SK-N-SH treated with all-trans-retinoic acid at 6 μM for 48 hours (cell line): ENCODE measurements at regions not wholly inside any gene's neighbourhood (a gene's known extent, or its start where the extent isn't known, plus 50 kb on each side); places are given as distances from the start of the nearest gene placed in this dataset.
A peak's percentile ranks its signal among the peaks of the same experiment; 100 is the strongest.

Experiments
- ATAC-seq: fragments of 200-7000 bp; cut with Tn5 transposase; 3 replicates; pipeline ENCODE4 v1.9.1; 2020; ENCODE audit warnings: mild to moderate bottlenecking, moderate library complexity
- ARNTL ChIP-seq: fragments of 450-650 bp; formaldehyde crosslinking; IDR thresholded peaks from 2 replicates; pipeline ENCODE4 v1.5.0; 2020; ENCODE audit warnings: low read depth, mild to moderate bottlenecking, moderate library complexity, borderline replicate concordance
- CSDC2 ChIP-seq: fragments of 250-450 bp; sonication (Bioruptor Pico); IDR thresholded peaks from 2 replicates; pipeline ENCODE4 v1.5.0; 2020; ENCODE audit warnings: mild to moderate bottlenecking, moderate library complexity
- ESRRG ChIP-seq: fragments of 250-450 bp; sonication (Bioruptor Pico); IDR thresholded peaks from 2 replicates; pipeline ENCODE4 v1.6.1; 2021; ENCODE audit warnings: mild to moderate bottlenecking
- GLIS3 ChIP-seq: fragments of 250-450 bp; sonication (Bioruptor Pico); IDR thresholded peaks from 2 replicates; pipeline ENCODE4 v1.5.0; 2020; ENCODE audit warnings: mild to moderate bottlenecking, moderate library complexity
- ISL1 ChIP-seq: fragments of 250-450 bp; sonication (Bioruptor Pico); IDR thresholded peaks from 2 replicates; pipeline ENCODE4 v2.1.2; 2022; ENCODE audit warnings: mild to moderate bottlenecking, moderate library complexity
- OSR1 ChIP-seq: fragments of 250-450 bp; sonication (Bioruptor Pico); IDR thresholded peaks from 2 replicates; pipeline ENCODE4 v1.8.0; 2022; ENCODE audit warnings: moderate library complexity, mild to moderate bottlenecking, inconsistent platforms
- PPARA ChIP-seq: fragments of 250-450 bp; sonication (Bioruptor Pico); IDR thresholded peaks from 2 replicates; pipeline ENCODE4 v1.5.0; 2020; ENCODE audit warnings: mild to moderate bottlenecking, borderline replicate concordance
- RARB ChIP-seq: fragments of 250-450 bp; sonication (Bioruptor Pico); IDR thresholded peaks from 2 replicates; pipeline ENCODE4 v1.8.0; 2021; ENCODE audit warnings: mild to moderate bottlenecking, moderate library complexity
- SNAI2 ChIP-seq: fragments of 250-450 bp; sonication (Bioruptor Pico); IDR thresholded peaks from 2 replicates; pipeline ENCODE4 v1.5.0; 2020; ENCODE audit warnings: mild to moderate bottlenecking, moderate library complexity
- TCF4 ChIP-seq: fragments of 250-450 bp; sonication (Bioruptor Pico); IDR thresholded peaks from 2 replicates; pipeline ENCODE4 v1.8.0; 2021; ENCODE audit warnings: mild to moderate bottlenecking, moderate library complexity, borderline replicate concordance
- TOX ChIP-seq: fragments of 250-450 bp; sonication (Bioruptor Pico); IDR thresholded peaks from 2 replicates; pipeline ENCODE4 v1.8.0; 2021; ENCODE audit warnings: mild to moderate bottlenecking, moderate library complexity, borderline replicate concordance
- ZC3H10 ChIP-seq: fragments of 250-450 bp; sonication (Bioruptor Pico); IDR thresholded peaks from 2 replicates; pipeline ENCODE4 v1.5.1; 2021; ENCODE audit warnings: mild to moderate bottlenecking, moderate library complexity
- ZFP30 ChIP-seq: fragments of 450-650 bp; formaldehyde crosslinking; IDR thresholded peaks from 2 replicates; pipeline ENCODE4 v1.5.0; 2022; ENCODE audit warnings: mild to moderate bottlenecking, moderate library complexity
- ZNF565 ChIP-seq: fragments of 450-650 bp; formaldehyde crosslinking; conservative IDR thresholded peaks from 2 replicates; pipeline ENCODE4 v1.5.0; 2020; ENCODE audit warnings: low read depth, mild to moderate bottlenecking, moderate library complexity
- ZNF70 ChIP-seq: fragments of 450-650 bp; formaldehyde crosslinking; IDR thresholded peaks from 2 replicates; pipeline ENCODE4 v1.5.0; 2020; ENCODE audit warnings: mild to moderate bottlenecking, moderate library complexity
- ZNF8 ChIP-seq: fragments of 450-650 bp; formaldehyde crosslinking; IDR thresholded peaks from 2 replicates; pipeline ENCODE4 v1.5.0; 2020; ENCODE audit warnings: mild to moderate bottlenecking, moderate library complexity
- TF ChIP-seq, protein P1 (sequence below): fragments of 250-450 bp; sonication (Bioruptor Pico); IDR thresholded peaks from 2 replicates; pipeline ENCODE4 v1.8.0; 2021; ENCODE audit warnings: low read depth, mild to moderate bottlenecking, moderate library complexity, borderline replicate concordance
- TF ChIP-seq, protein P2 (sequence below): fragments of 250-450 bp; sonication (Bioruptor Pico); IDR thresholded peaks from 2 replicates; pipeline ENCODE4 v1.5.1; 2020; ENCODE audit warnings: low read depth, mild to moderate bottlenecking, moderate library complexity
- TF ChIP-seq, protein P3 (sequence below): fragments of 250-450 bp; sonication (Bioruptor Pico); IDR thresholded peaks from 2 replicates; pipeline ENCODE4 v1.8.0; 2020; ENCODE audit warnings: mild to moderate bottlenecking, moderate library complexity, borderline replicate concordance
- TF ChIP-seq, protein P4 (sequence below): fragments of 250-450 bp; sonication (Bioruptor Pico); IDR thresholded peaks from 2 replicates; pipeline ENCODE4 v1.5.0; 2020; ENCODE audit warnings: mild to moderate bottlenecking, moderate library complexity
- TF ChIP-seq, protein P5 (sequence below): fragments of 250-450 bp; sonication (Bioruptor Pico); IDR thresholded peaks from 2 replicates; pipeline ENCODE4 v1.5.1; 2021; ENCODE audit warnings: mild to moderate bottlenecking, moderate library complexity

DNA sequence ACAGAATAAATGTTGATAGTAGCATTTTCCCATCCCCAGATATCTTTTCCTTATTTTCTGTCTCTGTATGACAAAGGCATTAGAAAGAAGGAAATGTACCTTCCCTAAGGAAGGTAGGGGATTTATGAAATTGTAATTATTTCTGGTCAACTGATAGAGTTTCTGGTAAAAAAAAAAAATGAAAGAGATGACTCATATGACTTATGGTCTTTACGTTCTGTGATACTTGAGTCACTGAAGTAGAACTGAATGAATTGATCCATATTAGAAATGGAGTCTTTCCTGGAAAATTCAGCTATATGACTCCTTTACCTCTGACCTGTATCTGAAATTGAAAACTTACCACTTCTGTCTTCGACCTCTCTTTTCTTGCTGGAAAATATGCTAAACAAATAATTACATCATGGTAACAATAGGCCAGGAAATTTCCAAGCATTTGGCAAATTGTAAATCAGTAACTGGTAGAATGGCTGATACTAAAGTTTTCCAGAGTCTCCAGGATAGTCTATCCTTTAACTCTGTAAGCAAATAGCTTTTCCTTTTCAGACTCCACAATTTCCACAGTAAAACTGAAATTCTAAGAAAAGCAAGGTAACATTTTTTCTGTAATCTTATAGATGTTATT lies 364.3 kb upstream of the PTBP2 start:
- no peak for ATAC-seq
- TF ChIP-seq, protein P1, sequence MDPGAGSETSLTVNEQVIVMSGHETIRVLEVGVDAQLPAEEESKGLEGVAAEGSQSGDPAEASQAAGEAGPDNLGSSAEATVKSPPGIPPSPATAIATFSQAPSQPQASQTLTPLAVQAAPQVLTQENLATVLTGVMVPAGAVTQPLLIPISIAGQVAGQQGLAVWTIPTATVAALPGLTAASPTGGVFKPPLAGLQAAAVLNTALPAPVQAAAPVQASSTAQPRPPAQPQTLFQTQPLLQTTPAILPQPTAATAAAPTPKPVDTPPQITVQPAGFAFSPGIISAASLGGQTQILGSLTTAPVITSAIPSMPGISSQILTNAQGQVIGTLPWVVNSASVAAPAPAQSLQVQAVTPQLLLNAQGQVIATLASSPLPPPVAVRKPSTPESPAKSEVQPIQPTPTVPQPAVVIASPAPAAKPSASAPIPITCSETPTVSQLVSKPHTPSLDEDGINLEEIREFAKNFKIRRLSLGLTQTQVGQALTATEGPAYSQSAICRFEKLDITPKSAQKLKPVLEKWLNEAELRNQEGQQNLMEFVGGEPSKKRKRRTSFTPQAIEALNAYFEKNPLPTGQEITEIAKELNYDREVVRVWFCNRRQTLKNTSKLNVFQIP: no peak
- TF ChIP-seq ZFP30 (CRISPR knock-in tag) (no peak), ZNF70 (no peak), ESRRG (CRISPR knock-in tag) (no peak)
- TF ChIP-seq, protein P2, sequence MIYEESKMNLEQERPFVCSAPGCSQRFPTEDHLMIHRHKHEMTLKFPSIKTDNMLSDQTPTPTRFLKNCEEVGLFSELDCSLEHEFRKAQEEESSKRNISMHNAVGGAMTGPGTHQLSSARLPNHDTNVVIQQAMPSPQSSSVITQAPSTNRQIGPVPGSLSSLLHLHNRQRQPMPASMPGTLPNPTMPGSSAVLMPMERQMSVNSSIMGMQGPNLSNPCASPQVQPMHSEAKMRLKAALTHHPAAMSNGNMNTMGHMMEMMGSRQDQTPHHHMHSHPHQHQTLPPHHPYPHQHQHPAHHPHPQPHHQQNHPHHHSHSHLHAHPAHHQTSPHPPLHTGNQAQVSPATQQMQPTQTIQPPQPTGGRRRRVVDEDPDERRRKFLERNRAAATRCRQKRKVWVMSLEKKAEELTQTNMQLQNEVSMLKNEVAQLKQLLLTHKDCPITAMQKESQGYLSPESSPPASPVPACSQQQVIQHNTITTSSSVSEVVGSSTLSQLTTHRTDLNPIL (CRISPR knock-in tag): no peak

DNA sequence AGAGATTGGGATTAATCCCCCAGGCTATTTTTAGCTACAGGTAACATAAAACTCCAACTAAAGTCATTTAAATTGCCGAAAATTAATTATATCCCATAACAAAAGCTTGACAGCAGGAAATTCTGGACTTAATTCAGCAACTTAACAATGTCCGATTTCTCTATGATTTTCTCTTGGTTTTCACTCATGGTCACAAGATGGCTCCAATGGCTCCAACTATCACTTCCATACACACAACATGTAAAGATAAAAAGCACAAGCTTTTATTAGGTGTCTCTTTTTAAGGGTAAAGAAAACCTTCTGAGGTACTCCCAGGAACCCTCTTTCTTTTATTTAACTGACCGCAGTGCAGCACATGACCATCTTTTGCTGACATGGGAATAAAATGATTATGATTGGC lies 363.5 kb upstream of the PTBP2 start:
- TF ChIP-seq SNAI2 (CRISPR knock-in tag) (no peak), ZNF70 (no peak), RARB (CRISPR knock-in tag) (no peak)
- TF ChIP-seq, protein P3, sequence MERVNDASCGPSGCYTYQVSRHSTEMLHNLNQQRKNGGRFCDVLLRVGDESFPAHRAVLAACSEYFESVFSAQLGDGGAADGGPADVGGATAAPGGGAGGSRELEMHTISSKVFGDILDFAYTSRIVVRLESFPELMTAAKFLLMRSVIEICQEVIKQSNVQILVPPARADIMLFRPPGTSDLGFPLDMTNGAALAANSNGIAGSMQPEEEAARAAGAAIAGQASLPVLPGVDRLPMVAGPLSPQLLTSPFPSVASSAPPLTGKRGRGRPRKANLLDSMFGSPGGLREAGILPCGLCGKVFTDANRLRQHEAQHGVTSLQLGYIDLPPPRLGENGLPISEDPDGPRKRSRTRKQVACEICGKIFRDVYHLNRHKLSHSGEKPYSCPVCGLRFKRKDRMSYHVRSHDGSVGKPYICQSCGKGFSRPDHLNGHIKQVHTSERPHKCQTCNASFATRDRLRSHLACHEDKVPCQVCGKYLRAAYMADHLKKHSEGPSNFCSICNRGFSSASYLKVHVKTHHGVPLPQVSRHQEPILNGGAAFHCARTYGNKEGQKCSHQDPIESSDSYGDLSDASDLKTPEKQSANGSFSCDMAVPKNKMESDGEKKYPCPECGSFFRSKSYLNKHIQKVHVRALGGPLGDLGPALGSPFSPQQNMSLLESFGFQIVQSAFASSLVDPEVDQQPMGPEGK (CRISPR knock-in tag): no peak
- ATAC-seq: no peak

DNA sequence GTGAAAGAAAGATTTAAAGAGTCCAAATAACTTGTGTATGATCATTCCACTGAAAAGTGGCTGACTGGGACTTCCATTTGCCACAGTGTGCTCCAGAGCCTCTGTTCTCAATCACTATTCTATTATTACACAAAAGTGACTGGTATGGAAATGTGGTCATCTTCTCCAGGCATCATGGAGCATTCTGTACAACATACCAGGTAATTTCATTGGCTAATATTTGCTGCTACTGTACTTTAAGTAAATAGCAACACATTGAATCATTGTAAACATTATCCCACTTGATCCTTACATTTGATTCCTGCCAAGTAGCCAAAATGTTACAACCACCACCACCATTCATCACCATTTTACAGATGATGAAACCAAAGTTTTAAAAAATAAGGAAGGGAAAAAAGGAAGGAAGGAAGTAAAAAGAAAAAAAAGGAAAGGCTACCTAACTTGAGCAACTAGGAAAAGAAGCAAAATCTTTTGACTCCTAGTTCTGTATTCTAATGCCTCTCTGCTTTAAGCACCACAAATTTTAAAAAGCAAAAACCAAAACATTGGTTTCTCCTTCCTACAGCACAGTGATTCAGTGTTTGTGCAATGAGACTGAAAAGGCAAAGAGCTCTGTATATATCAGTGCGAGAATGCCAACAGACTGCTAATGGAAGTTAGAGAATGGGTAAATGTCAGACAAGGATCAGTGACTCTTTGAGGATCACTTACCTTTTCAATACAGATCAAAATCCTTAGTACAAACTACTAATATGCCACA lies 361.4 kb upstream of the PTBP2 start:
- TF ChIP-seq, protein P4, sequence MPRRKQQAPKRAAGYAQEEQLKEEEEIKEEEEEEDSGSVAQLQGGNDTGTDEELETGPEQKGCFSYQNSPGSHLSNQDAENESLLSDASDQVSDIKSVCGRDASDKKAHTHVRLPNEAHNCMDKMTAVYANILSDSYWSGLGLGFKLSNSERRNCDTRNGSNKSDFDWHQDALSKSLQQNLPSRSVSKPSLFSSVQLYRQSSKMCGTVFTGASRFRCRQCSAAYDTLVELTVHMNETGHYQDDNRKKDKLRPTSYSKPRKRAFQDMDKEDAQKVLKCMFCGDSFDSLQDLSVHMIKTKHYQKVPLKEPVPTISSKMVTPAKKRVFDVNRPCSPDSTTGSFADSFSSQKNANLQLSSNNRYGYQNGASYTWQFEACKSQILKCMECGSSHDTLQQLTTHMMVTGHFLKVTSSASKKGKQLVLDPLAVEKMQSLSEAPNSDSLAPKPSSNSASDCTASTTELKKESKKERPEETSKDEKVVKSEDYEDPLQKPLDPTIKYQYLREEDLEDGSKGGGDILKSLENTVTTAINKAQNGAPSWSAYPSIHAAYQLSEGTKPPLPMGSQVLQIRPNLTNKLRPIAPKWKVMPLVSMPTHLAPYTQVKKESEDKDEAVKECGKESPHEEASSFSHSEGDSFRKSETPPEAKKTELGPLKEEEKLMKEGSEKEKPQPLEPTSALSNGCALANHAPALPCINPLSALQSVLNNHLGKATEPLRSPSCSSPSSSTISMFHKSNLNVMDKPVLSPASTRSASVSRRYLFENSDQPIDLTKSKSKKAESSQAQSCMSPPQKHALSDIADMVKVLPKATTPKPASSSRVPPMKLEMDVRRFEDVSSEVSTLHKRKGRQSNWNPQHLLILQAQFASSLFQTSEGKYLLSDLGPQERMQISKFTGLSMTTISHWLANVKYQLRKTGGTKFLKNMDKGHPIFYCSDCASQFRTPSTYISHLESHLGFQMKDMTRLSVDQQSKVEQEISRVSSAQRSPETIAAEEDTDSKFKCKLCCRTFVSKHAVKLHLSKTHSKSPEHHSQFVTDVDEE: no peak
- TF ChIP-seq TCF4 (no peak), RARB (CRISPR knock-in tag) (no peak), ZNF8 (CRISPR knock-in tag) (no peak)
- ATAC-seq: peak; percentile 67

DNA sequence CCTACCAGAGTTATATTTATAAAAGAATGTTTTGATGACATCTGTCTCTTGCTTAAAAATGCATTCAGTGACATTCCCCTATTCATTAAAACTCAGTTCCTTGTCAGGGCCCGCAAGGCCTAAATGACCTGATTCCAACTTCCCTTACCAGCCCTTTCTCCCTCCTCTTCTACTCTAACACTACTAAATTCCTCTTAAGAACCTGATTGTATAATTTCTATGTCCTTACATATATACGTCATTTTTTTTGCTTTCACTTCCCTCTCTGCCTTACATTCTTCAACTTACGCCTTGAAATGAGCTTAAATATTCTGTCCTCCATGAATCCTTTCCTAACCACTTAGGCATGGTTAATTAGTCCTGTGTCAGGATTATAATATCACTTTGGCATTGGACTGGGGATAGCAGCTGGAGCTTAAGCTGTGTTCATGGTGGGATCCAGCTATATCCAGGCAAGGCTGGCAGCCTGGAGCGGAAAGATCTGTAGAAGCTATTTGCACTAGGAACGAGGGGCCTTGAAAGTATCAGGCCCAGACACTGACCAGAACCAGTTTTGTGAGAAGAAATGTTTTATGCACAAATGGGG lies 360.2 kb upstream of the PTBP2 start:
- ATAC-seq: no peak
- no peak for TF ChIP-seq CSDC2 (CRISPR knock-in tag)
- no peak for TF ChIP-seq ZNF8 (CRISPR knock-in tag)
- TF ChIP-seq ZFP30 (CRISPR knock-in tag): no peak
- TF ChIP-seq, protein P3 (CRISPR knock-in tag): no peak
- TF ChIP-seq RARB (CRISPR knock-in tag): no peak
- no peak for TF ChIP-seq ZC3H10 (CRISPR knock-in tag)
- TF ChIP-seq GLIS3 (CRISPR knock-in tag): no peak
- TF ChIP-seq TCF4: no peak
- no peak for TF ChIP-seq ZNF70
- no peak for TF ChIP-seq ISL1 (CRISPR knock-in tag)
- TF ChIP-seq, protein P5, sequence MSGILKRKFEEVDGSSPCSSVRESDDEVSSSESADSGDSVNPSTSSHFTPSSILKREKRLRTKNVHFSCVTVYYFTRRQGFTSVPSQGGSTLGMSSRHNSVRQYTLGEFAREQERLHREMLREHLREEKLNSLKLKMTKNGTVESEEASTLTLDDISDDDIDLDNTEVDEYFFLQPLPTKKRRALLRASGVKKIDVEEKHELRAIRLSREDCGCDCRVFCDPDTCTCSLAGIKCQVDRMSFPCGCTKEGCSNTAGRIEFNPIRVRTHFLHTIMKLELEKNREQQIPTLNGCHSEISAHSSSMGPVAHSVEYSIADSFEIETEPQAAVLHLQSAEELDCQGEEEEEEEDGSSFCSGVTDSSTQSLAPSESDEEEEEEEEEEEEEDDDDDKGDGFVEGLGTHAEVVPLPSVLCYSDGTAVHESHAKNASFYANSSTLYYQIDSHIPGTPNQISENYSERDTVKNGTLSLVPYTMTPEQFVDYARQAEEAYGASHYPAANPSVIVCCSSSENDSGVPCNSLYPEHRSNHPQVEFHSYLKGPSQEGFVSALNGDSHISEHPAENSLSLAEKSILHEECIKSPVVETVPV (CRISPR knock-in tag): no peak
- TF ChIP-seq, protein P1: no peak
- no peak for TF ChIP-seq SNAI2 (CRISPR knock-in tag)
- TF ChIP-seq PPARA (CRISPR knock-in tag): no peak
- TF ChIP-seq ZNF565 (CRISPR knock-in tag): no peak
- TF ChIP-seq OSR1 (CRISPR knock-in tag): no peak
- no peak for TF ChIP-seq ARNTL
- TF ChIP-seq TOX: no peak
